ENCODE measurements at regions not wholly inside any gene's neighbourhood (a gene's known extent, or its start where the extent isn't known, plus 50 kb on each side); places are given as distances from the start of the nearest gene placed in this dataset.

- TF ChIP-seq CHD7 (IDR thresholded peaks at IDR 0.05; ENCODE audit: insufficient replicate concordance, low read length), result no peak
- no peak for TF ChIP-seq POLR2A (IDR thresholded peaks at IDR 0.05; ENCODE audit: control extremely low read depth in 1 of 2, low read depth in 2 of 2, low read length in 2 of 2)
- TF ChIP-seq EZH2 (IDR thresholded peaks at IDR 0.05; ENCODE audit: low read depth, low read length, severe bottlenecking), result no peak
Measured at GRCh38 chr12:115801871-115802270, 475.6 kb downstream of the MED13L start (continued).

Measured in H1 (cell line).